ENCODE measurements at regions not wholly inside any gene's neighbourhood (a gene's known extent, or its start where the extent isn't known, plus 50 kb on each side); places are given as distances from the start of the nearest gene placed in this dataset.

DNA sequence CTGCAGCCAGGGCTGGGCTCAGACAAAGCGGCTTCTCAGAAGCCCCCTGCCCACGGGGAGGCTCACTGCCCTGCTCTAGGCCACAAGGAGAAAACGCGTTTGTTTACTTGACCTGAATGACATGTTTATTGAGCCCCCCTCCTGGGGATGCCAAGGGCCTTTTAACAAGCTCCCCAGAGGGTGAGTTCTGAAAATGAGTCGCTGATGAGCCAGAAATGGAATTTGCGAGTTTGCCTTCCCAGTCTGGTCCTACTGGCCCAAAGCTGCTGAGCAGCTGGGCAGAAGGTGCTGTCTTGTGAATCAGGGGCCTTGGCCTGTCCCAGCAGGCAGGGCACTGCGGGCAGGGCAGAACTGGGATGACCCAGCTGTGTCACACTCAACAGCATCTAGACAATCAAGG lies 120.6 kb downstream of the SYF2 start:
- TF ChIP-seq POLR2A (IDR thresholded peaks at IDR 0.05; ENCODE audit: low read depth) = no peak
- no peak for TF ChIP-seq EP300 (IDR thresholded peaks at IDR 0.05)
- TF ChIP-seq POLR2AphosphoS5 (IDR thresholded peaks at IDR 0.05) = no peak
- TF ChIP-seq CTCF (IDR thresholded peaks at IDR 0.05) = no peak
